Fibroblast of pulmonary artery (primary cell): ENCODE measurements at regions not wholly inside any gene's neighbourhood (a gene's known extent, or its start where the extent isn't known, plus 50 kb on each side); places are given as distances from the start of the nearest gene placed in this dataset.
A peak's percentile ranks its signal among the peaks of the same experiment; 100 is the strongest.

ENCODE experiments used
- DNase-seq: peaks from one replicate; pipeline ENCODE4 v3.0.0-alpha.2; 2010; ENCODE audit warnings: low read depth
- H3K4me3 ChIP-seq: replicated peaks from 2 replicates; pipeline ENCODE4 v1.5.1; 2011; ENCODE audit warnings: low read depth, mild to moderate bottlenecking, control low read depth, low read length, moderate library complexity
- CTCF ChIP-seq: IDR thresholded peaks from 2 replicates; pipeline ENCODE4 v1.5.1; 2011; ENCODE audit warnings: mild to moderate bottlenecking, control low read depth, low read length, inconsistent platforms; ENCODE audit errors: missing control alignments

DNA sequence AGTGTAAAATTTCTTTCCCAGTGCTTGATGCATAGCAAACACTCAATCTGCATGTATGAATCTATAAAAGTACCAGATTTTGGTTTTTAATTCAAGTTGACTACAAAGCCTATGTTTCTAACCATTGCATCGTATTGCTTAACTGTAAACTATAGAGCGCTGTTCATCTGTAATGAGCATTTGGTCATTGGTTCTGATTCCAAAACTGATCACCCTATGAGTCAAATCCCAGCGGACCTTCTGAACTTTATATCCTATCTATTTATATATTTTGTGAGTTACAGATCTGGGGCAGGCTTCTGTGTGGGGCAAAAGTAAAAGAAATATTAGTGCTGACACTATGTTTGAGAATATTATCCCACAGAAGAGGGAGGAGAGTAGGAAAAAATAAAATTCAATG is 305.7 kb upstream of the TNC start:
- H3K4me3 ChIP-seq, result no peak overlapping the region
- no peak for TF ChIP-seq CTCF
- DNase-seq, result no peak

DNA sequence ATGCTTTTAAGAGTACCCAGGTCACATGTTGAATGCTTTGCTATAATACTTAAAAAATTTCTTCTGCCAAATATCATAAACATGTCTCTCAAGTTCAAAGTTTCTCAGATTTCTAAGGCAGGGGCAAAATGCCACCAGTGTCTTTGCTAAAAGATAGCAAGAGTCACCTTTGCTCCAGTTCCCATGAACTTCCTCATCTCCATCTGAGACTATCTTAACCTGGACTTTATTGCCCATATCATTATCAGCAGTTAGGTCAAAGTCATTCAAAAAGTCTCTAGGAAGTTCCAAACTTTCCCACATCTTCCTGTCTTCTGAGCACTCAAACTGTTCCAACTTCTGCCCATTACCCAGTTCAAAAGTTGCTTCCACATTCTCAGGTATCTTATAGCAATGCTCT is 307.6 kb upstream of the TNC start:
- no peak for DNase-seq

DNA sequence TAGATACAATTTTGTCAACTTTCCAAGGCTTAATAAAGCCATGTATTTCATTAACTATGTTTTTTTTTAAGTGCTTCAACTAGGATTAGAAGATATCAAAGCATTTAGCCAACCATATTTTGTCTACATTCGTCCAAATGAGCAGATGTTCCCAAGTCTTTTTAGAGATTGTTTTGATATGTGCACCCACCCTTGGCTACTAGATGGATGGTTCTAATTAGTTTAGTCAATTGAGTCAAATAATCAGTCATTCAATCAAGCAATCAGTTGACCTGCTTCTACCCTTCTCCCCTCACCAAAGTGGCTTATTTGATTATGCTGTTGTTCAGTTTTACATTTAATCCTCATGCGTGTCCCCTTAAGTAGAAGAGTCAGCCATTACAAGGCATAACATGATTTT is 319.5 kb upstream of the TNC start:
- no peak overlapping the region for H3K4me3 ChIP-seq
- no peak for DNase-seq
- TF ChIP-seq CTCF, result no peak

More for the DNA sequence above, 307.6 kb upstream of the TNC start:
- no peak overlapping the region for H3K4me3 ChIP-seq
- no peak for TF ChIP-seq CTCF

- H3K4me3 ChIP-seq, result no peak overlapping the region
- no peak for DNase-seq
- TF ChIP-seq CTCF, result no peak
Measured at GRCh38 chr9:115439641-115440040, 321.7 kb upstream of the TNC start.

DNA sequence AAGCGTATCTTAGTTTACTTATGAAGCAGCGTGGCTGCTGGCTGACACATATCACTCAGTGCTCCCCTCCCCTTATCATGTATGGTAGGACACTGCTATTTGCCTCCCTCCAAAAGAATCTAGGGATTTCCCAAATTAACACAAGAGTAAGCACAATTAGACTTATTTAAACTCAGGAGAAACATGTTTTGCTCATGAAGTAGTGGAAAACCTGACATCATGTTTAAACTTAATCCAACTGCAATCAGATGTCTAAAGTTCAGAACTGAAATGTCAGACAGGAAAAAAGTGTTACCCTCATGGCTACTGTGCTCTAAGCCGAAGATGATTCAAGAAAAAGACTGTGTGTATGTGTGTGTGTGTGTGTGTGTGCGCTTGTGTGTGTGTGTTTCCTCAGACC is 324.1 kb upstream of the TNC start:
- TF ChIP-seq CTCF, result no peak
- no peak overlapping the region for H3K4me3 ChIP-seq
- peak; percentile 6 for DNase-seq

DNA sequence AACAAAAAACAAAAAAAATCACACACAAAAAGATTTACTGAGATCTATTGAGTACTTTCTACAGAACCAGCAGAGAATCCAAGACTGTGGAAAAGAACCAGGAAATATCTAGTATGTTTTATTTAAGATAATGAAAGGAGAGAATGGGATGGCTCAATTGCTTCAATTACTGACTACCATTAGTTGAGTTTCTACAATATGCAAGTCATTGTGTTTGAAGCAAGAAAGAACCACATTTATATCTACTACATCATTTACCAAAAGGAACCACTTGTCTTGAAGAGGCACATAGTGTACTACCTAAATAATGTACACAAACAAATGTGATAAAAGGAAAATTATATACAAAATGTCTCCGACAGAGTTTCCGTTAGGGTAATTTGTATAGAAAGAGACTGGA is 325.9 kb upstream of the TNC start:
- no peak for TF ChIP-seq CTCF
- no peak for DNase-seq
- no peak overlapping the region for H3K4me3 ChIP-seq

DNA sequence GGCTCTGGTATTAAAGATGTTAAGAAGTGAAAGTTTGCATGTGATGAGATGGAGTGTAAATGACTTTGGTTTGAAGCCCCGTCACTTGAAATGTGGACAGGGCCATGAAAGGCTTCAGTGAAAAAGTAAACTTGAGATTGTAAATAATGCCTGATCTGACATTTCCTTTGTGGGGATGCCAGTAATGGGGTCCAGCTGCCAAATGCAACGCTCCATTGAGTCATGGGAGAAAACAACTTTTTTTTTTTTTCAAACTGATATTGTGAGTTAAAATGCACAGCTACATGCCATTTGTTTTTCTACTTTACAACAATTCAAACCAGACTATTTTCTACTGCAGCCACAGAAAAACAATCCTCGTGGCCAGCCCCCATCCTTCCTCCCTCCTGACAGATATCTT is 327.0 kb upstream of the TNC start:
- no peak for TF ChIP-seq CTCF
- DNase-seq, result no peak
- H3K4me3 ChIP-seq, result no peak overlapping the region
